ENCODE measurements at regions not wholly inside any gene's neighbourhood (a gene's known extent, or its start where the extent isn't known, plus 50 kb on each side); places are given as distances from the start of the nearest gene placed in this dataset.
A peak's percentile ranks its signal among the peaks of the same experiment; 100 is the strongest.

DNA sequence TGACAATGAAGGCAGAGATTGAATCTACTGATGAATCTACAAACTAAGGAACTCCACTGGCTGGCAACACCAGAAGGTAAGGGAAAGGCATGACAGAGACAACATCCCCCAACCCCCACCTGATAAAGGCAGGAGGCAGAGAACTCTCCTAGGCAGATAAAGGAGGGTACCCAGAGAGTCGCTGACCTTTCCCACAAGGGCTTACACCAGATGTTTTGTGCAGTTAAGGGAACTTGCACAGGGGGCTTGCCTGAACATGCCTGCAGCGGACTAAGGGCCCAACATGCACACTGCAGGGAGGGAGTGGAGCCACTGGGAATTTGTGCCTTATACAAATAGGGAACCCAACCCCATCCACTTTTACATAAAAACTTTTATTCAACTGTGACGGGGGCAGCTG, 1996.9 kb upstream of the RAG2 start:
- H3K36me3 ChIP-seq (ENCODE audit: control insufficient read depth, insufficient read depth, low read length): no peaks in the 10 kb centered on the region
- POLR2A ChIA-PET: no interaction called here
- no peak for DNase-seq (ENCODE audit: low read depth)
- no peak overlapping the region for H3K4me3 ChIP-seq (ENCODE audit: low read depth, low read length)
- TF ChIP-seq, protein P1, sequence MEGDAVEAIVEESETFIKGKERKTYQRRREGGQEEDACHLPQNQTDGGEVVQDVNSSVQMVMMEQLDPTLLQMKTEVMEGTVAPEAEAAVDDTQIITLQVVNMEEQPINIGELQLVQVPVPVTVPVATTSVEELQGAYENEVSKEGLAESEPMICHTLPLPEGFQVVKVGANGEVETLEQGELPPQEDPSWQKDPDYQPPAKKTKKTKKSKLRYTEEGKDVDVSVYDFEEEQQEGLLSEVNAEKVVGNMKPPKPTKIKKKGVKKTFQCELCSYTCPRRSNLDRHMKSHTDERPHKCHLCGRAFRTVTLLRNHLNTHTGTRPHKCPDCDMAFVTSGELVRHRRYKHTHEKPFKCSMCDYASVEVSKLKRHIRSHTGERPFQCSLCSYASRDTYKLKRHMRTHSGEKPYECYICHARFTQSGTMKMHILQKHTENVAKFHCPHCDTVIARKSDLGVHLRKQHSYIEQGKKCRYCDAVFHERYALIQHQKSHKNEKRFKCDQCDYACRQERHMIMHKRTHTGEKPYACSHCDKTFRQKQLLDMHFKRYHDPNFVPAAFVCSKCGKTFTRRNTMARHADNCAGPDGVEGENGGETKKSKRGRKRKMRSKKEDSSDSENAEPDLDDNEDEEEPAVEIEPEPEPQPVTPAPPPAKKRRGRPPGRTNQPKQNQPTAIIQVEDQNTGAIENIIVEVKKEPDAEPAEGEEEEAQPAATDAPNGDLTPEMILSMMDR (IDR thresholded peaks at IDR 0.05; ENCODE audit: insufficient read depth, low read depth, low read length): no peak
- CTCF ChIA-PET: no interaction called here
- H3K27me3 ChIP-seq (ENCODE audit: control insufficient read depth, insufficient read depth, low read length): no peaks in the 10 kb centered on the region

DNA sequence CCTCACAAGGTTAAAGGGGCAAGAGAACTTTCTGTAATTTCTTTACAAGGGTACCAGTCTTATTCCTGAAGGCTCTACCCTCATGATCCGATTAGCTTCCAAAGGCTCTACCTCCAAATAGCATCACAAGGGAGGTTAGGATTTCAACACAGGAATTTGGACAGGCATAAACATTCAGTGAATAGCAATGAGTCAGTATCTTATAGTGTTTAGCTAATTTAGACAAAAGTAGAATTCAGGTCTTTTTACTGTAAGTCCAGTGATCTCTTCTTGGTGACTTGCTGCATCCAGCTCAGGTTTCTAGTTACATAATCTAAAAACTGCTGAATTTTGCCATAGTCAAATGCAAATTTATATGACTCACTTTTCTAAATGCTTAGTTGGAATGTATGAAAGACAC, 1995.6 kb upstream of the RAG2 start:
- CTCF ChIA-PET: interaction anchor here (1.1 kb wide), 1 partner anchor 9 kb away, joined by 3 read pairs; no protein-coding TSS in a partner anchor
- DNase-seq (ENCODE audit: low read depth): peak; percentile 2
- TF ChIP-seq, protein P1 (IDR thresholded peaks at IDR 0.05; ENCODE audit: insufficient read depth, low read depth, low read length): no peak
- Histone ChIP-seq H3K27me3 (ENCODE audit: control insufficient read depth, insufficient read depth, low read length) (no peaks in the 10 kb centered on the region), H3K4me3 (ENCODE audit: low read depth, low read length) (no peak overlapping the region), H3K36me3 (ENCODE audit: control insufficient read depth, insufficient read depth, low read length) (no peaks in the 10 kb centered on the region)
- POLR2A ChIA-PET: no interaction called here

DNA sequence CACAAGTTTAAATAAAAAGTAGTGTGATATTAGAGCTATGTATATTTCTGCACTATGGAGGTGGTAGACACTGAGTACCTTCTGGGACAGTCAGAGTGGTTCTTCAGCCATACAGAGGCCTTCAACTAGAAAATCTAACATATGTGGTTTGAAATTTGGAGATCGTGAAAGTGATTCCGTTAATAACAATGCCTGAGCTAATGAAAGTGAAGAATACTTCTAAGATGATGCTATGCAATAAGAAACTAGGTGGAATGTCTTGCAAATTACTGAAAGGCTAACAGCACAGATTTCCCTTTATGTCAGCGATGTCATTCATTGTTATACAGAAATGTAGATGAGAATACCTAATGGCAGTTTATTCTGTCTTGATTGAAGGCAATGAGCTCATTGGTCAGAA, 1984.7 kb upstream of the RAG2 start:
- ChIA-PET CTCF (no interaction called here), POLR2A (no interaction called here)
- H3K36me3 ChIP-seq (ENCODE audit: control insufficient read depth, insufficient read depth, low read length): no peaks in the 10 kb centered on the region
- no peak for DNase-seq (ENCODE audit: low read depth)
- no peaks in the 10 kb centered on the region for H3K27me3 ChIP-seq (ENCODE audit: control insufficient read depth, insufficient read depth, low read length)
- TF ChIP-seq, protein P1 (IDR thresholded peaks at IDR 0.05; ENCODE audit: insufficient read depth, low read depth, low read length): no peak
- H3K4me3 ChIP-seq (ENCODE audit: low read depth, low read length): no peak overlapping the region

DNA sequence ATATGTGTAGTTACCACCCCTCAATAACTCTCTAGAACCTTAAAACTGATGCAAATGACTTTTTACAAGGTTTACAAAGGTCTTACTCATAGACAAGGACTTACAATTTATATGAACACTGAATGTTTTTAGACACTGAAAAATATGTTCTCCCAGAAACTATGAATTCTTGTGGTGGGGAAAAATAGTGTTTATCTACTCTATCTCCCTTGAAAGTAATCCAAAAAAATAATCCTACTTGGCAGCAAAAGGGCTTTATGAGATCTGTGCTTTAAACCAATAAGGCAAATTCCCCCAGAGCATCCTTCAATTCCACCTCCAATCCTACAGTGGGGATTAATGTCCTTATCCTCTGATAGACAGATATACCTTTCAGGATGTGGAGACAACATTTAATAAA, 1984.1 kb upstream of the RAG2 start:
- CTCF ChIA-PET: no interaction called here
- TF ChIP-seq, protein P1 (IDR thresholded peaks at IDR 0.05; ENCODE audit: insufficient read depth, low read depth, low read length): no peak
- Histone ChIP-seq H3K36me3 (ENCODE audit: control insufficient read depth, insufficient read depth, low read length) (no peaks in the 10 kb centered on the region), H3K4me3 (ENCODE audit: low read depth, low read length) (no peak overlapping the region), H3K27me3 (ENCODE audit: control insufficient read depth, insufficient read depth, low read length) (no peaks in the 10 kb centered on the region)
- peak; percentile 30 for DNase-seq (ENCODE audit: low read depth)
- POLR2A ChIA-PET: interaction anchor here (0.5 kb wide), 1 partner anchor 135 kb away, joined by 3 read pairs; no protein-coding TSS in a partner anchor

DNA sequence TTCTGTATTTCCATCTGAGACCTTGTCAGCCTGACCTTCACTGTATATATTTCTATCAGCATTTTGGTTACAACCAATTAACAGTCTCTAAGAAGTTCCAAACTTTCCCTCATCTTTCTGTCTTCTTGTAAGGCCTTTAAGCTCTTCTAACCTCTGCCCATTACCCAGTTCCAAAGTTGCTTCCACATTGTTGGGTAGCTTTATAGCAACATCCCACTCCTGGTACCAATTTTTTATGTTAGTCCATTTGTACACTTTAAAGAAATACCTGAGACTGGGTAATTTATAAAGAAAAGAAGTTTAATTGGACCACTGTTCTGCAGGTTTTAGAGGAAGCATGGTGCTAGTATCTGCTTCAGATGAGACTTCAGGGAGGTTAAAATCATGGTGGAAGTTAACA, 1979.7 kb upstream of the RAG2 start:
- POLR2A ChIA-PET: no interaction called here
- DNase-seq (ENCODE audit: low read depth): no peak
- TF ChIP-seq, protein P1 (IDR thresholded peaks at IDR 0.05; ENCODE audit: insufficient read depth, low read depth, low read length): no peak
- no peaks in the 10 kb centered on the region for H3K27me3 ChIP-seq (ENCODE audit: control insufficient read depth, insufficient read depth, low read length)
- H3K4me3 ChIP-seq (ENCODE audit: low read depth, low read length): no peak overlapping the region
- CTCF ChIA-PET: no interaction called here
- no peaks in the 10 kb centered on the region for H3K36me3 ChIP-seq (ENCODE audit: control insufficient read depth, insufficient read depth, low read length)
